Gastroesophageal sphincter (tissue), 3 donors: ENCODE measurements at regions not wholly inside any gene's neighbourhood (a gene's known extent, or its start where the extent isn't known, plus 50 kb on each side); places are given as distances from the start of the nearest gene placed in this dataset.

Experiments used
- CTCF ChIP-seq, 4 experiments: fragments of 200-600 bp in 2 of 4; fragments of 450-650 bp in 2 of 4; sonication (generic) in 1 of 4; IDR thresholded peaks; one replicate each; pipeline ENCODE4 v1.5.1; 2017 to 2019; ENCODE audit warnings: antibody characterized with exemption in 4 of 4, mild to moderate bottlenecking in 2 of 4, moderate library complexity in 2 of 4
- EP300 ChIP-seq: sonication (generic); formaldehyde crosslinking; IDR thresholded peaks from one replicate; pipeline ENCODE4 v1.6.1; 2017; ENCODE audit warnings: antibody characterized with exemption, mild to moderate bottlenecking
- POLR2A ChIP-seq, 2 donors: fragments of 450-650 bp; IDR thresholded peaks; one replicate each; pipeline ENCODE4 v1.6.1; 2017; ENCODE audit warnings: antibody characterized with exemption in 2 of 2, mild to moderate bottlenecking in 2 of 2, moderate library complexity in 1 of 2

GRCh38 chr13:31050486-31051400 is 111.0 kb downstream of the HSPH1 start:
- TF ChIP-seq POLR2A (IDR thresholded peaks at IDR 0.05), result no peak
- no peak for TF ChIP-seq EP300
- TF ChIP-seq CTCF (IDR thresholded peaks at IDR 0.05), result no peak
